ENCODE measurements at regions not wholly inside any gene's neighbourhood (a gene's known extent, or its start where the extent isn't known, plus 50 kb on each side); places are given as distances from the start of the nearest gene placed in this dataset.

GRCh38 chr14:65794674-65795279 lies 382.2 kb downstream of the FUT8 start:
- H3K4me3 ChIP-seq (ENCODE audit: low read depth, low read length): no peak overlapping the region
- TF ChIP-seq CTCF (IDR thresholded peaks at IDR 0.05; ENCODE audit: low read depth, low read length): no peak

- no peak for TF ChIP-seq CTCF (IDR thresholded peaks at IDR 0.05; ENCODE audit: low read depth, low read length)
- no peak overlapping the region for H3K4me3 ChIP-seq (ENCODE audit: low read depth, low read length)
These were observed 385.7 kb downstream of the FUT8 start for GRCh38 chr14:65798216-65798615.

- no peak for TF ChIP-seq CTCF (IDR thresholded peaks at IDR 0.05; ENCODE audit: low read depth, low read length)
- no peak overlapping the region for H3K4me3 ChIP-seq (ENCODE audit: low read depth, low read length)
These were observed 388.2 kb downstream of the FUT8 start for GRCh38 chr14:65800694-65801093.

GRCh38 chr14:65802196-65802595 lies 389.7 kb downstream of the FUT8 start:
- no peak for TF ChIP-seq CTCF (IDR thresholded peaks at IDR 0.05; ENCODE audit: low read depth, low read length)
- H3K4me3 ChIP-seq (ENCODE audit: low read depth, low read length): no peak overlapping the region

GRCh38 chr14:65803885-65804284 lies 391.4 kb downstream of the FUT8 start:
- H3K4me3 ChIP-seq (ENCODE audit: low read depth, low read length): no peak overlapping the region
- TF ChIP-seq CTCF (IDR thresholded peaks at IDR 0.05; ENCODE audit: low read depth, low read length): no peak

- no peak for TF ChIP-seq CTCF (IDR thresholded peaks at IDR 0.05; ENCODE audit: low read depth, low read length)
These were observed 392.0 kb downstream of the FUT8 start for GRCh38 chr14:65804439-65805112.

GRCh38 chr14:65805113-65805473 lies 392.6 kb downstream of the FUT8 start:
- TF ChIP-seq CTCF (IDR thresholded peaks at IDR 0.05; ENCODE audit: low read depth, low read length): no peak
- no peak overlapping the region for H3K4me3 ChIP-seq (ENCODE audit: low read depth, low read length)

More at GRCh38 chr14:65804439-65805112, 392.0 kb downstream of the FUT8 start:
- H3K4me3 ChIP-seq (ENCODE audit: low read depth, low read length): no peak overlapping the region
